ENCODE measurements at regions not wholly inside any gene's neighbourhood (a gene's known extent, or its start where the extent isn't known, plus 50 kb on each side); places are given as distances from the start of the nearest gene placed in this dataset.
"Not testable (repeated sequence)": the region's sequence is repeated elsewhere in the genome, so short reads cannot be mapped to it uniquely, and the experiment has no call there.

DNA sequence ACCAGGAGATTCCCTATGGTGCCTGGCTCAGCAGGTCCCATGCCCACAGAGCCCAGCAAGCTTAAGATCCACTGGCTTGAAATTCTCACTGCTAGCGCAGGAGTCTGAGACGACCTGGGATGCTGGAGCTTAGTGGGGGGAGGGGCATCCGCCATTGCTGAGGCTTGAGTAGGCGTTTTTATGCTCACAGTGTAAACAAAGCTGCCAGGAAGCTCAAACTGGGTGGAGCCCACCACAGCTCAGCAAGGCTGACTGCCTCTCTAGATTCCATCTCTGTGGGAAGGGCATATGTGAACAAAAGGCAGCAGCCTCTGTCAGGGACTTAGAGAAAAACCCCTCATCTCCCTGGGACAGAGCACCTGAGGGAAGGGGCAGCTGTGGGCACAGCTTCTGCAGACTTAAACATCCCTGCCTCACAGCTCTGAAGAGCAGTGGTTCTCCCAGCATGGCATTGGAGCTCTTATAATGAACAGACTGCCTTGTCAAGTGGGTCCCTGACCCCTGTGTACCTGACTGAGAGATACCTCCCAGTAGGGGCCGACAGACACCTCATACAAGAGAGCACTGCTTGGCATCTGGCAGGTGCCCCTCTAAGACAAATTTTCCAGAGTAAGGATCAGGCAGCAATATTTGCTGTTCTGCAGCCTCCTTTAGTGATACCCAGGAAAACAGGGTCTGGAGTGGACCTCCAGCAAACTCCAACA, 231.5 kb upstream of the SETMAR start:
- Histone ChIP-seq H3K4me1 (no peaks in the 10 kb centered on the region), H3K9me3 (peaks cover 0 to 27% (median 4%) of the 10 kb centered on the region in 12 donors), H3K4me3 (no peak overlapping the region), H3K27ac (no peak overlapping the region), H3K36me3 (no peaks in the 10 kb centered on the region), H3K27me3 (no peaks in the 10 kb centered on the region)
- no peak for ATAC-seq
- TF ChIP-seq, protein P1, sequence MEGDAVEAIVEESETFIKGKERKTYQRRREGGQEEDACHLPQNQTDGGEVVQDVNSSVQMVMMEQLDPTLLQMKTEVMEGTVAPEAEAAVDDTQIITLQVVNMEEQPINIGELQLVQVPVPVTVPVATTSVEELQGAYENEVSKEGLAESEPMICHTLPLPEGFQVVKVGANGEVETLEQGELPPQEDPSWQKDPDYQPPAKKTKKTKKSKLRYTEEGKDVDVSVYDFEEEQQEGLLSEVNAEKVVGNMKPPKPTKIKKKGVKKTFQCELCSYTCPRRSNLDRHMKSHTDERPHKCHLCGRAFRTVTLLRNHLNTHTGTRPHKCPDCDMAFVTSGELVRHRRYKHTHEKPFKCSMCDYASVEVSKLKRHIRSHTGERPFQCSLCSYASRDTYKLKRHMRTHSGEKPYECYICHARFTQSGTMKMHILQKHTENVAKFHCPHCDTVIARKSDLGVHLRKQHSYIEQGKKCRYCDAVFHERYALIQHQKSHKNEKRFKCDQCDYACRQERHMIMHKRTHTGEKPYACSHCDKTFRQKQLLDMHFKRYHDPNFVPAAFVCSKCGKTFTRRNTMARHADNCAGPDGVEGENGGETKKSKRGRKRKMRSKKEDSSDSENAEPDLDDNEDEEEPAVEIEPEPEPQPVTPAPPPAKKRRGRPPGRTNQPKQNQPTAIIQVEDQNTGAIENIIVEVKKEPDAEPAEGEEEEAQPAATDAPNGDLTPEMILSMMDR (IDR thresholded peaks at IDR 0.05) = no peak
- no peak for TF ChIP-seq POLR2A (IDR thresholded peaks at IDR 0.05)
- intact Hi-C loops (cut with DNase I) = no loop called here
- WGBS, 4 donors = 42 to 52% (median 51%) methylated on average over 4 to 5 of the region's 5 CpGs
- DNase-seq = no peak

DNA sequence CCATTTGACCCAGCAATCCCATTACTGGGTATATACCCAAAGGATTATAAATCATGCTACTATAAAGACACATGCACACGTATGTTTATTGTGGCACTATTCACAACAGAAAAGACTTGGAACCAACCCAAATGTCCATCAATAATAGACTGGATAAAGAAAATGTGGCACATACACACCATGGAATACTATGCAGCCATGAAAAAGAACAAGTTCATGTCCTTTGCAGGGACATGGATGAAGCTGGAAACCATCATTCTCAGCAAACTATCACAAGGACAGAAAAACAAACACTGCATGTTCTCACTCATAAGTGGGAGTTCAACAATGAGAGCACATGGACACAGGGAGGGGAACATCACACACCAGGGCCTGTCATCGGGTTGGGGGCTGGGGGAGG, 225.9 kb upstream of the SETMAR start:
- H3K36me3 ChIP-seq; intact Hi-C loops (cut with DNase I); DNase-seq; ATAC-seq; H3K27ac ChIP-seq; H3K4me1 ChIP-seq; H3K27me3 ChIP-seq; H3K4me3 ChIP-seq: not testable (repeated sequence)
- WGBS, 4 donors = 83 to 94% (median 88%) methylated on average over 2 of the region's 2 CpGs
- peaks cover 0 to 29% (median 4%) of the 10 kb centered on the region in 12 donors for H3K9me3 ChIP-seq

DNA sequence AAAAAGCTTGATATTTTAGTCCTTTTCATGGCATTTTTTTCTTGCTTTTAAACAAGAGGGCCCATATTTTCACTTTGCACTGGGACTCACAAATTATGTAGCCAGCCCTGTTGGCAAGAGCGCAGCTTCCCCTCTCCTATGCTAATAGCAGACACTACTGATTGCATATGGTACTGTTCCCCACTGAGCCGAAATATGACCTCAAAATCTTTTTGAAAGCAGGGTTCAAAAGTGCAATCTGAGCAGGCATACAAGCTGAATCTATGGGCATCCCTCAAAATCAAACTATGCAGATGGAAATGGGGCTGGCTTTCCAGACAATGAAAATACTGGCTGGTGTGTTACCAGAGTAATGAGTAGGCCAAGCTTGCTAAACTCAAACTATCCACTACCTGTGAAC, 225.2 kb upstream of the SETMAR start:
- WGBS, 4 donors = 80 to 95% (median 92%) methylated on average over 2 of the region's 2 CpGs
- Histone ChIP-seq H3K9me3 (peaks cover 0 to 24% (median 4%) of the 10 kb centered on the region in 12 donors), H3K27ac (no peak overlapping the region), H3K36me3 (no peaks in the 10 kb centered on the region), H3K4me3 (no peak overlapping the region), H3K4me1 (no peaks in the 10 kb centered on the region), H3K27me3 (no peaks in the 10 kb centered on the region)
- ATAC-seq = no peak
- no peak for DNase-seq
- intact Hi-C loops (cut with DNase I) = no loop called here
- TF ChIP-seq POLR2A (IDR thresholded peaks at IDR 0.05) = no peak
- TF ChIP-seq, protein P1 (IDR thresholded peaks at IDR 0.05) = no peak

DNA sequence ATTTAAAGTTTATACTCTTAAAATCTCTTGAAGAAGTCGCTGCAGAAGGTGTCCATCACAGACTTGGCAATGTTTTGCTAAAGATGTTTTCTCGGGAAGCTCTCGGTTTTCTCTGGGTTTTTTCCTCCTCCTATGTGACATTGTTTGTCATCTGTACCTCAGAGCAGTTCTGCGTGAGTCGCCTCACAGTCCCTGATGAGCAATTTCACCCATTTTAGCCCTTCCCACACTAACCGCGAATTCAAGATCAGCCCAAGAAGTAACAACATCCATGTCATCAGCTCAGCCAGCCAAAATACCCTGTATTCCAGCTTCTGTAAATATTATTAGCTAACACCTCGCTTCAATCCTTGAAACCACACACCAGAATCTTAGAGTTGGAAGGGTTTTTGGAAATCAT, 224.3 kb upstream of the SETMAR start:
- Histone ChIP-seq H3K9me3 (peaks cover 0 to 18% (median 2%) of the 10 kb centered on the region in 12 donors), H3K4me3 (no peak overlapping the region), H3K27me3 (no peaks in the 10 kb centered on the region), H3K27ac (no peak overlapping the region), H3K4me1 (no peaks in the 10 kb centered on the region), H3K36me3 (no peaks in the 10 kb centered on the region)
- ATAC-seq (no peak), DNase-seq (no peak)
- intact Hi-C loops (cut with DNase I) = no loop called here
- no peak for TF ChIP-seq POLR2A (IDR thresholded peaks at IDR 0.05)
- TF ChIP-seq, protein P1 (IDR thresholded peaks at IDR 0.05) = no peak
- WGBS, 4 donors = 79 to 91% (median 87%) methylated on average over 8 of the region's 8 CpGs

All from heart left ventricle (tissue), 16 donors.